ENCODE measurements at regions not wholly inside any gene's neighbourhood (a gene's known extent, or its start where the extent isn't known, plus 50 kb on each side); places are given as distances from the start of the nearest gene placed in this dataset.
"Not testable (repeated sequence)": the region's sequence is repeated elsewhere in the genome, so short reads cannot be mapped to it uniquely, and the experiment has no call there.

DNA sequence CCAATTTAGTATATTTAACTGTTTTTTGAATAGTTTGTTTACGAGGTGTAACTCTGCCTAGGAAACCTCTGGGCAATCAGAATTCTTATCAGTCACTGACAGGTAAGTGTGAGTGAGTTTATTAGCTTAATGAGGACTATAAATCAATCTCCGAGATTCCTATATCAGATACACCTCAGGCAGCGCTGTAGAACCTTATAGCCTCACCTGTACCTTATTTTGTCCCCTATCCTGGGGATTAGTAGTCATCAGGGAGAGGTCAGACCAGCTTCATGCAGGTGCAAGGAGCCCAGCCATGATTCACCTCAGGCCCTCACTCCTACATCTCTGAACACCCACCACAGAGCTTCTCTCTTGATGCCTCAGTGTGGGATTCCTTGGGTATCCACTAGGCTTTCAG lies 256.0 kb downstream of the KTN1 start:
- H3K27me3 ChIP-seq, result no peaks in the 10 kb centered on the region
- no peak for ATAC-seq
- 67 to 75% methylated on average over 3 of the region's 3 CpGs for WGBS, 2 donors
- TF ChIP-seq, protein P1, sequence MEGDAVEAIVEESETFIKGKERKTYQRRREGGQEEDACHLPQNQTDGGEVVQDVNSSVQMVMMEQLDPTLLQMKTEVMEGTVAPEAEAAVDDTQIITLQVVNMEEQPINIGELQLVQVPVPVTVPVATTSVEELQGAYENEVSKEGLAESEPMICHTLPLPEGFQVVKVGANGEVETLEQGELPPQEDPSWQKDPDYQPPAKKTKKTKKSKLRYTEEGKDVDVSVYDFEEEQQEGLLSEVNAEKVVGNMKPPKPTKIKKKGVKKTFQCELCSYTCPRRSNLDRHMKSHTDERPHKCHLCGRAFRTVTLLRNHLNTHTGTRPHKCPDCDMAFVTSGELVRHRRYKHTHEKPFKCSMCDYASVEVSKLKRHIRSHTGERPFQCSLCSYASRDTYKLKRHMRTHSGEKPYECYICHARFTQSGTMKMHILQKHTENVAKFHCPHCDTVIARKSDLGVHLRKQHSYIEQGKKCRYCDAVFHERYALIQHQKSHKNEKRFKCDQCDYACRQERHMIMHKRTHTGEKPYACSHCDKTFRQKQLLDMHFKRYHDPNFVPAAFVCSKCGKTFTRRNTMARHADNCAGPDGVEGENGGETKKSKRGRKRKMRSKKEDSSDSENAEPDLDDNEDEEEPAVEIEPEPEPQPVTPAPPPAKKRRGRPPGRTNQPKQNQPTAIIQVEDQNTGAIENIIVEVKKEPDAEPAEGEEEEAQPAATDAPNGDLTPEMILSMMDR (IDR thresholded peaks at IDR 0.05), result no peak
- no peak overlapping the region for H3K4me3 ChIP-seq
- no peak for DNase-seq
- no peaks in the 10 kb centered on the region for H3K4me1 ChIP-seq
- H3K9me3 ChIP-seq, result no peaks in the 10 kb centered on the region
- H3K36me3 ChIP-seq, result no peaks in the 10 kb centered on the region
- intact Hi-C loops (cut with DNase I), result loop anchor here in 1 of 10 donors (10.0 kb wide), 1 partner anchor 81 kb away; no protein-coding TSS in a partner anchor
- no peak overlapping the region for H3K27ac ChIP-seq

DNA sequence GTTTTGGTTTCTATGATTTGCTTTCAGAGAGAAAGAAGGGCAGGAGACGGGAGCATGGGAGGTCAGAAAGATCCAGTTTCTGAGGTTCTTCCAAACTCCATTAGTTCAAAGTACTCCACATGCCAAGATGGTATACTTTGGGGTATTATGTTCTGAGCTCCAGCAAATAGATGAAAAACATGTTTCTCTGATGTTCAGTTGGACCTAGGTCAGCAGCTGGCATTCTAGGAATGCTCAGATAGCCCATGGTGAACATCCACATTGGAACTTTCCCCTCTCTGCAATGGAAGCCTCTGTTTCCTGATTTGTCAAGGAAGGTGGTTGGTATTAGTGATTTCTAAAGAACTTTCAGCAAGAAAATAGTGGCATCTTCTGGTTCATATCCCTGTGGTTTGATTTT lies 257.5 kb downstream of the KTN1 start:
- no peak for ATAC-seq
- no peak overlapping the region for H3K4me3 ChIP-seq
- TF ChIP-seq, protein P1 (IDR thresholded peaks at IDR 0.05), result no peak
- H3K4me1 ChIP-seq, result no peaks in the 10 kb centered on the region
- no peak for DNase-seq
- H3K9me3 ChIP-seq, result no peaks in the 10 kb centered on the region
- H3K36me3 ChIP-seq, result no peaks in the 10 kb centered on the region
- no peaks in the 10 kb centered on the region for H3K27me3 ChIP-seq
- intact Hi-C loops (cut with DNase I), result loop anchor here in 1 of 10 donors (10.0 kb wide), 1 partner anchor 83 kb away; no protein-coding TSS in a partner anchor
- no peak overlapping the region for H3K27ac ChIP-seq
- 91 to 96% methylated on average over 1 of the region's 1 CpG for WGBS, 2 donors

DNA sequence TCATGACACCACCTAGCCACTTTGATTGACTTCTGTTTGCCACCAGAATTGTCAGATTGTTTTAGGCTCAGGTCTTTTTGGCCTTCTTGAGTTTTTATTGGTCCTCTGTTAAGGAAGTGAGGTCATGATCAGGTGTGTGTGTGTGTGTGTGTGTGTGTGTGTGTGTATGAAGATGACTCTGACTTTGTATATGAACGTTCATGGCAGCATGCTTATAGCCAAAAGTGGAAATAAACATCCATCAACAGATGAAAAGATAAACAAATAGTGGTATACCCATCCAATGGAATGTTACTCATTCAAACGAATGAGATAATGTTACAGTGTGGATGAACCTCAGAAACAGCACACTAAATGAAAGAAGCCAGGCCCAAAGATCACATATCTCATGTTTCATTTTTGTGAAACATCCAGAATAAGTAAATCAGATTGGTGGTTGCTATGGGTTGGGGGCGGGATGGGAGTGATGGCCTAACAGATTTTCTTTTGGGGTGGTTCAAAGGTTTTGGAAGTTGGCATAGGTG lies 258.6 kb downstream of the KTN1 start:
- TF ChIP-seq, protein P1 (IDR thresholded peaks at IDR 0.05), result no peak
- no peaks in the 10 kb centered on the region for H3K4me1 ChIP-seq
- H3K36me3 ChIP-seq, result no peaks in the 10 kb centered on the region
- H3K27me3 ChIP-seq, result no peaks in the 10 kb centered on the region
- DNase-seq (no peak), ATAC-seq (no peak)
- intact Hi-C loops (cut with DNase I), result loop anchor here in 1 of 10 donors (10.0 kb wide), 1 partner anchor 84 kb away; no protein-coding TSS in a partner anchor
- H3K27ac ChIP-seq, result no peak overlapping the region
- H3K4me3 ChIP-seq, result no peak overlapping the region
- no peaks in the 10 kb centered on the region for H3K9me3 ChIP-seq
- 70 to 76% methylated on average over 3 of the region's 3 CpGs for WGBS, 2 donors

DNA sequence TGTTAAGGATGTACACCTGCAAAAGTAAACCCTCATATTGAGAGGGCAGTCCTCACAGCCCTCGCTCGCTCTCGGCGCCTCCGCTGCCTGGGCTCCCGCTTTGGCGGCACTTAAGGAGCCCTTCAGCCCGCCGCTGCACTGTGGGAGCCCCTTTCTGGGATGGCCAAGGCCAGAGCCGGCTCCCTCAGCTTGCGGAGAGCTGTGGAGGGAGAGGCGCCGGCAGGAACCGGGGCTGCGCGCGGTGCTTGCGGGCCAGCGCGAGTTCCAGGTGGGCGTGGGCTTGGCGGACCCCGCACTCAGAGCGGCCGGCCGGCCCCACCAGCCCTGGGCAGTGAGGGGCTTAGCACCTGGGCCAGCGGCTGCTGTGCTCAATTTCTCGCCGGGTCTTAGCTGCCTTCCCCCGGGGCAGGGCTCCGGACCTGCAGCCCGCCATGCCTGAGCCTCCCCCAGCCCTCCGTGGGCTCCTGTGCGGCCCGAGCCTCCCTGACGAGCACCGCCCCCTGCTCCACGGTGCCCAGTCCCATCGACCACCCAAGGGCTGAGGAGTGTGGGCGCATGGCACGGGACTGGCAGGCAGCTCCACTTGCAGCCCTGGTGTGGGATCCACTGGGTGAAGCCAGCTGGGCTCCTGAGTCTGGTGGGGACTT lies 259.4 kb downstream of the KTN1 start:
- DNase-seq, ATAC-seq, H3K9me3 ChIP-seq, H3K27me3 ChIP-seq, H3K4me3 ChIP-seq, H3K27ac ChIP-seq, H3K4me1 ChIP-seq, H3K36me3 ChIP-seq: not testable (repeated sequence)
- 91 to 93% methylated on average over 28 to 41 of the region's 41 CpGs for WGBS, 2 donors
- intact Hi-C loops (cut with DNase I), result loop anchor here in 1 of 10 donors (10.0 kb wide), 1 partner anchor 85 kb away; no protein-coding TSS in a partner anchor

DNA sequence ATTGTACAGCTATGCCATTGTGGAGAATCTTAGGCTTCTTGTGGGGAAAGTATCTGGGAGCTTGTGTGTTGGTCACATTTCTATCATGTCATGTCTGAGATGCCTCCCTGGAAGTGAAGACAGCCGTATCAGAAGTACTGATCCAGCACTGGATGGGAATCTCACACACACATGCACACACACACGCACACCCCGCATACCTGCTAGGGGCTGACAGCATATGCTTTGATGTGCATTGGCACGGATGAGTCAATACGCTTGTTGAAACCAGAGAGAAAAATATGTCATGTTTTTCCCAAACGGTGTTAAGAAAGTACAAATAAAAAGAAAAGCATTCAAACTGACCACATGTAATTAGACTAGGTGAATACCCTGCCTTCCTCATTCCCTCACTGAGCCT lies 260.8 kb downstream of the KTN1 start:
- no peaks in the 10 kb centered on the region for H3K27me3 ChIP-seq
- WGBS, 2 donors, result 87 to 91% methylated on average over 6 of the region's 6 CpGs
- H3K4me1 ChIP-seq, result no peaks in the 10 kb centered on the region
- H3K27ac ChIP-seq, result no peak overlapping the region
- intact Hi-C loops (cut with DNase I), result loop anchor here in 1 of 10 donors (10.0 kb wide), 1 partner anchor 494 kb away; no protein-coding TSS in a partner anchor
- DNase-seq (no peak), ATAC-seq (no peak)
- TF ChIP-seq, protein P1 (IDR thresholded peaks at IDR 0.05), result no peak
- no peak overlapping the region for H3K4me3 ChIP-seq
- peaks cover 0 to 12% (median 0%) of the 10 kb centered on the region in 11 donors for H3K9me3 ChIP-seq
- H3K36me3 ChIP-seq, result no peaks in the 10 kb centered on the region
